SU-DHL-6 (cell line): ENCODE measurements at regions not wholly inside any gene's neighbourhood (a gene's known extent, or its start where the extent isn't known, plus 50 kb on each side); places are given as distances from the start of the nearest gene placed in this dataset.

Experiments used
- H2AFZ ChIP-seq: fragments of 200-600 bp; sonication (generic); 2 replicates; pipeline ENCODE4 v1.6.1; 2014; ENCODE audit warnings: low read depth, mild to moderate bottlenecking, moderate library complexity, mixed read lengths, antibody characterized with exemption, low read length; ENCODE audit not compliant: severe bottlenecking
- H3F3A ChIP-seq: fragments of 200-600 bp; shearing (Covaris generic); 2 replicates; pipeline ENCODE4 v1.6.0; 2016; ENCODE audit warnings: antibody characterized with exemption, mild to moderate bottlenecking; ENCODE audit not compliant: insufficient read depth
- H3K27ac ChIP-seq: fragments of 200-600 bp; sonication (generic); 2 replicates; pipeline ENCODE4 v1.5.1; 2016; ENCODE audit warnings: low read depth, mild to moderate bottlenecking, low read length, moderate library complexity, mixed read lengths
- H3K27me3 ChIP-seq: fragments of 200-600 bp; sonication (generic), shearing (Covaris generic); 2 replicates; pipeline ENCODE4 v1.6.0; 2014; ENCODE audit warnings: mild to moderate bottlenecking, low read length
- H3K36me3 ChIP-seq: fragments of 200-600 bp; sonication (generic); 2 replicates; pipeline ENCODE4 v1.6.1; 2014; ENCODE audit warnings: mild to moderate bottlenecking, low read length, mixed read lengths
- H3K4me2 ChIP-seq: fragments of 300-600, 200-600 bp; shearing (Covaris generic), sonication (generic); 2 replicates; pipeline ENCODE4 v1.6.0; 2014; ENCODE audit warnings: low read length, low read depth, mild to moderate bottlenecking; ENCODE audit not compliant: poor library complexity, severe bottlenecking
- H3K4me3 ChIP-seq: fragments of 200-600 bp; sonication (generic); 2 replicates; pipeline ENCODE4 v1.5.1; 2014; ENCODE audit warnings: antibody characterized with exemption, low read length, mild to moderate bottlenecking, mixed read lengths; ENCODE audit not compliant: insufficient read depth, poor library complexity, severe bottlenecking
- H3K79me2 ChIP-seq: fragments of 200-600 bp; sonication (generic); 2 replicates; pipeline ENCODE4 v1.6.1; 2014; ENCODE audit warnings: mild to moderate bottlenecking, low read length, moderate library complexity; ENCODE audit not compliant: insufficient read depth
- H3K9ac ChIP-seq: fragments of 200-600 bp; sonication (generic); 2 replicates; pipeline ENCODE4 v1.7.0; 2014; ENCODE audit warnings: mild to moderate bottlenecking, low read length
- H3K9me2 ChIP-seq: fragments of 200-600 bp; sonication (generic); replicated peaks from 2 replicates; pipeline ENCODE4 v1.6.1; 2014; ENCODE audit warnings: low read length; ENCODE audit not compliant: insufficient read depth
- H3K9me3 ChIP-seq: fragments of 200-600 bp; sonication (generic); 2 replicates; pipeline ENCODE4 v1.6.1; 2014; ENCODE audit warnings: low read length, mixed read lengths; ENCODE audit not compliant: insufficient read depth
- H4K20me1 ChIP-seq: fragments of 200-600 bp; sonication (generic); 2 replicates; pipeline ENCODE4 v1.6.1; 2014; ENCODE audit warnings: low read depth, mild to moderate bottlenecking, antibody characterized with exemption, low read length, moderate library complexity, mixed read lengths
- EZH2phosphoT487 ChIP-seq: fragments of 200-600 bp; sonication (generic), shearing (Covaris generic); conservative IDR thresholded peaks from 2 replicates; pipeline ENCODE4 v1.6.1; 2018; ENCODE audit warnings: mild to moderate bottlenecking, antibody characterized with exemption, low read length, moderate library complexity, mixed read lengths
- TF ChIP-seq, protein P1 (sequence below): fragments of 200-600 bp; sonication (generic); IDR thresholded peaks from one replicate; pipeline ENCODE4 v1.5.1; 2017; ENCODE audit warnings: antibody characterized with exemption, mild to moderate bottlenecking, low read length, moderate library complexity; ENCODE audit not compliant: insufficient read depth, poor library complexity, severe bottlenecking

DNA sequence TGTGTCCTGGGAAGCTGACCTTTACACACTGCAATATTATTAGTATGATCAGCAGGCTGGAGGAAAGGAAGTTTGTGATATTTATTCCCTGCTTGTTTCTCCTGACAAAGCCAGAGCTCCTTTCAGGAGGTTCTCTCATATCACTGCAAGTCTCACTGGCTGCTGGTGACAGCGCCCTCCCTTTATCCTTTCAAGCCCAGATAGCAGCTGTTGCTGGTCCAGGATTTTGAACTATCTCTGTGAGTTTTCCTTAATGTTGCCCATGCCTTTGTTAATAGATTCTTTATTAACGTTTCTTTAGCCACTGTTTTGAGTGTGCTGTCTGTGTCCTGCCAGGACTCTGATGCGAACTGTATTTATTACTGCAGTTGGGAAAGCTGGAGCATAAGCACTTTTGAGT is 518.7 kb downstream of the C4orf33 start:
- no peaks in the 10 kb centered on the region for H3F3A ChIP-seq
- H3K79me2 ChIP-seq = no peaks in the 10 kb centered on the region
- no peak overlapping the region for H3K27ac ChIP-seq
- H3K9me2 ChIP-seq = no peaks in the 10 kb centered on the region
- H3K36me3 ChIP-seq = no peaks in the 10 kb centered on the region
- no peaks in the 10 kb centered on the region for H4K20me1 ChIP-seq
- H3K4me3 ChIP-seq = no peak overlapping the region
- H3K9me3 ChIP-seq = no peaks in the 10 kb centered on the region
- H3K27me3 ChIP-seq = no peaks in the 10 kb centered on the region
- TF ChIP-seq, protein P1, sequence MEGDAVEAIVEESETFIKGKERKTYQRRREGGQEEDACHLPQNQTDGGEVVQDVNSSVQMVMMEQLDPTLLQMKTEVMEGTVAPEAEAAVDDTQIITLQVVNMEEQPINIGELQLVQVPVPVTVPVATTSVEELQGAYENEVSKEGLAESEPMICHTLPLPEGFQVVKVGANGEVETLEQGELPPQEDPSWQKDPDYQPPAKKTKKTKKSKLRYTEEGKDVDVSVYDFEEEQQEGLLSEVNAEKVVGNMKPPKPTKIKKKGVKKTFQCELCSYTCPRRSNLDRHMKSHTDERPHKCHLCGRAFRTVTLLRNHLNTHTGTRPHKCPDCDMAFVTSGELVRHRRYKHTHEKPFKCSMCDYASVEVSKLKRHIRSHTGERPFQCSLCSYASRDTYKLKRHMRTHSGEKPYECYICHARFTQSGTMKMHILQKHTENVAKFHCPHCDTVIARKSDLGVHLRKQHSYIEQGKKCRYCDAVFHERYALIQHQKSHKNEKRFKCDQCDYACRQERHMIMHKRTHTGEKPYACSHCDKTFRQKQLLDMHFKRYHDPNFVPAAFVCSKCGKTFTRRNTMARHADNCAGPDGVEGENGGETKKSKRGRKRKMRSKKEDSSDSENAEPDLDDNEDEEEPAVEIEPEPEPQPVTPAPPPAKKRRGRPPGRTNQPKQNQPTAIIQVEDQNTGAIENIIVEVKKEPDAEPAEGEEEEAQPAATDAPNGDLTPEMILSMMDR = no peak
- no peak for TF ChIP-seq EZH2phosphoT487
- no peak overlapping the region for H2AFZ ChIP-seq
- H3K9ac ChIP-seq = no peak overlapping the region
- no peak overlapping the region for H3K4me2 ChIP-seq

DNA sequence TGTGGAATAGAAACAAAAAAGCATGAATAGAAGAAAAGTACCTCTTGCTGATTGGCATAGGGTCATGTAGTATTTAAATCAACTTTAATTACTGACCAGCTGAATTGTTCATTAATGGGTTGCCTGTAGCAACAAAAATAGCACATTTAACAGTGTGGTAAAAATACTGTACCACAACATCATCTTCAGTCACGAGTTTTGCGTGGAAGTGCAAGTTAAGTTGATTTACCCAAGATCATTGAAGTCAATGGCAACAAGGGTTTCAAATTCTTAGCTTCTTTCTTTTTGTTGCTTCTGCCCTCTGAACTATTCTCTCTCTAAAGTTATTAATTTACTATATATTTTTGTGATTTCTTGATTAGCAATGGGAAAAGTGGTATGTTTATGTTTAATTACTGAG is 526.6 kb downstream of the C4orf33 start:
- Histone ChIP-seq H3K9ac (no peak overlapping the region), H3K4me3 (no peak overlapping the region), H2AFZ (no peak overlapping the region), H3K9me3 (no peaks in the 10 kb centered on the region), H3K27me3 (no peaks in the 10 kb centered on the region), H3K79me2 (no peaks in the 10 kb centered on the region), H3F3A (no peaks in the 10 kb centered on the region), H4K20me1 (no peaks in the 10 kb centered on the region), H3K27ac (no peak overlapping the region), H3K36me3 (no peaks in the 10 kb centered on the region), H3K4me2 (no peak overlapping the region), H3K9me2 (no peaks in the 10 kb centered on the region)
- no peak for TF ChIP-seq EZH2phosphoT487
- TF ChIP-seq, protein P1 = no peak

DNA sequence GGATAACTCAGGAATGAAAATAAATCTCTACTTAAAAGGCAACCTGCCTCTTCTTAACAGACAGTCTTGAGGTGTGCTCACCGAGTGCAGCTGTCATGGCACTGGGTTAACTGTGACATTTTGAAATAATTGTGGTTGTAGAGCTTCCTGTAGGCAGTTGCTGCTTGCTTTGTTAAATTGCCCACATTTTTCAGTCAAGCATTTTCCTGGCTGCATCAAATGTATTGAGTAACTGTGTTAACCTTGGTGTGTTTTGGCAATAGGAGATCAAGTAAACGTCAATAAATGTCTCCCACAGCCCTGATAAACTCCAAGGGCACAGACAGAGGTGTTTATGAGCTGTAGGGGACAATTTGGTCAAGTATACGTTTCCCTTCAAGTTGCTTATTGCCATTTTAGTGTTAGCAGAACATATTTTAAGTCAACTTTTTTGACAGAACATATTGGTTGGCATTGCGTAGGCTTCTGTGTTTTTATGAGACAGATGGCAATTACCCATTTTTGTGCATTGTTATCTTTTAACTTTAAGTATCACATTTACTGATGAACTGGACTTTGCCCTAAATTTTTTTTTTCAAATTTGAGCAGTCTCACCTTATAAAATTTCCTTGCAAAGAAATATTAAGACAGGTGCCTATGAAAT is 527.4 kb downstream of the C4orf33 start:
- H2AFZ ChIP-seq = no peak overlapping the region
- no peak overlapping the region for H3K4me2 ChIP-seq
- no peaks in the 10 kb centered on the region for H3K9me3 ChIP-seq
- H3K9ac ChIP-seq = no peak overlapping the region
- no peaks in the 10 kb centered on the region for H3K79me2 ChIP-seq
- no peak overlapping the region for H3K27ac ChIP-seq
- no peaks in the 10 kb centered on the region for H3K9me2 ChIP-seq
- H3K36me3 ChIP-seq = no peaks in the 10 kb centered on the region
- no peaks in the 10 kb centered on the region for H3F3A ChIP-seq
- no peaks in the 10 kb centered on the region for H4K20me1 ChIP-seq
- no peaks in the 10 kb centered on the region for H3K27me3 ChIP-seq
- TF ChIP-seq, protein P1 = no peak
- no peak for TF ChIP-seq EZH2phosphoT487
- no peak overlapping the region for H3K4me3 ChIP-seq
